CMK (cell line): ENCODE measurements at regions not wholly inside any gene's neighbourhood (a gene's known extent, or its start where the extent isn't known, plus 50 kb on each side); places are given as distances from the start of the nearest gene placed in this dataset.

Experiments used
- DNase-seq: peaks from one replicate; pipeline ENCODE4 v3.0.0-alpha.2; 2010; ENCODE audit warnings: low read depth

- no peak for DNase-seq
Observed at GRCh38 chr9:28332648-28333047, 759.4 kb upstream of the C9orf72 start.

DNA sequence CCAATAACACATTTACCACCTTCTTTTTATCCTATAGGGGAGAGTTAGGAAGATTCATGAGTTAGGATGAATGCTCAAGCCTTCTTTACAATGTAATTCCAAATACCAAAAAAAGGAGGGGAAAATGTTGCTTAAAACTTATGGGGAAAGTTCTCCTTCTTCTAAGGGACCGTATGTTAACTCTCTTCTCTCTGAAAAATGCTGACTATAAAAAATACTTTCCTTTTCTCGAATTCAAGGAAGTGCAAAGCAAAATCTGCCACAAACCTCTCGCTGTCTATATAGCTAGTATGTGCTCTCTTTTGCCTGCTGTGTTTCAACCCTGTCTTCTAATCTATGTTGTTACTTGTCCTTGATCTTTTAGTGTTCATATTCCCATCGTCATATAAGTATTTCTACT lies 768.6 kb upstream of the C9orf72 start:
- DNase-seq: no peak

GRCh38 chr9:28342815-28343338 lies 769.6 kb upstream of the C9orf72 start:
- no peak for DNase-seq

GRCh38 chr9:28363151-28363562 lies 789.9 kb upstream of the C9orf72 start:
- no peak for DNase-seq

GRCh38 chr9:28365020-28365640 lies 791.8 kb upstream of the C9orf72 start:
- DNase-seq: no peak

DNA sequence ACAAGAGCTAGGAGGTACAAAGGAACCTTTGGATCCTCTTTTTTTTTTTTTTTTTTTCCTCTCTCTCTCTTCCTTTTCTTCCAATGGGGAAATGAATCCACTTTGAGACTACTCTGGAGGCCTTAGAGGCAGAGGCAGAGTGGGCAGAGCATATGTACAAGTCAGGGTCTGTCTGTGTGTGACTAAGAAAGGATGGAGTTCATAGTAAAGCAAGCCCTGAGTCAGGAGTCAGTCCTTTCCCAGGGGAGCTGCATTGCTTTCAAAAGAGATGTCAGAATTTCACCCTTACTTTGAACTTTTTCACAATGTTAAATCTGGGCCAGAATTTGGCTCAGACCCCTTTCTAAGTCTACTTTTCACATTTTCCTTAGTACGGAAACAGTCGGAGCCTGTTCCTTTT lies 792.4 kb upstream of the C9orf72 start:
- DNase-seq: no peak

GRCh38 chr9:28378231-28378630 lies 805.0 kb upstream of the C9orf72 start:
- DNase-seq: no peak

DNA sequence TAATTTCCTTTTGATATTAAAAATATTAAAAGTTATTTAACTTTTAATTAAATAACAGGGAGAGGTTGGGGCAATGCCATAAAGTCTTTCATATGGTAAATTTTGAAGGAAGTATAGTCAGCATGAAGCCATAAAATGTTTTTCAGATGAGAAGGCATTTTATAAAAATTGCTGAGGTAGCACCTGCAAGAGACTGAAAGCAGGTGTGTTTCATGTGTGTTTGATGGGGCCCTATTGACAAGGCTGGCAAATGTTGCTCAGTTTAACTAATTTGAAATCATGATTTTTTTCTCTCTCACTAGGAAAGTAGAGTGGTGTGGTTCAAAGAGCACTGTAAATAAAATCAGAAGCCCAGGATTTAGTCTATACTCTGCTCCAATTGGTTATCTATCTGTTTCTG lies 805.8 kb upstream of the C9orf72 start:
- DNase-seq: no peak

- DNase-seq: no peak
Observed at GRCh38 chr9:28389411-28389810, 816.1 kb upstream of the C9orf72 start.

GRCh38 chr9:28394774-28395173 lies 821.5 kb upstream of the C9orf72 start:
- DNase-seq: no peak

GRCh38 chr9:28396058-28396457 lies 822.8 kb upstream of the C9orf72 start:
- DNase-seq: no peak

- no peak for DNase-seq
Observed at GRCh38 chr9:28407351-28407750, 834.1 kb upstream of the C9orf72 start.

GRCh38 chr9:28409919-28410318 lies 836.6 kb upstream of the C9orf72 start:
- no peak for DNase-seq

DNA sequence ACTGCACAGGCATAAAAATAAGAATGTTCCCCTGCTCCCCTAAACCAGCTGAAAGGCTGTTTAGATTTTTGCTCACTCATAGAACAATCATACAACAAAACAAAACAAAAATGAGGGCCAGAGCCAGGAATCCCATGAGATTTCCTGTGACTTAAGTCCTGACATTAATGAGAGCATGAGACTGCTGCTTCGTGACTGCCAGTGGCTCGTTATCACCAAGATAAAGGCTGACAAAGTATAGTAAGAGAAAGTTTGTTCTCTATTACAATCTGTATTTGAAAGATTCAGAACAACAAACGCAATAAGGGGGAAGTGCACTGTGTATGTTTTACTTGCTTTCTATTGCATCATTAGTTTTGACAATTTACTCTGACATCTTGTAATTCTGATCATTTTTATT lies 837.1 kb upstream of the C9orf72 start:
- no peak for DNase-seq

GRCh38 chr9:28413471-28413870 lies 840.2 kb upstream of the C9orf72 start:
- DNase-seq: no peak

GRCh38 chr9:28423255-28423654 lies 850.0 kb upstream of the C9orf72 start:
- no peak for DNase-seq

- no peak for DNase-seq
Observed at GRCh38 chr9:28435456-28435855, 862.2 kb upstream of the C9orf72 start.

- no peak for DNase-seq
Observed at GRCh38 chr9:28439688-28440087, 866.4 kb upstream of the C9orf72 start.

DNA sequence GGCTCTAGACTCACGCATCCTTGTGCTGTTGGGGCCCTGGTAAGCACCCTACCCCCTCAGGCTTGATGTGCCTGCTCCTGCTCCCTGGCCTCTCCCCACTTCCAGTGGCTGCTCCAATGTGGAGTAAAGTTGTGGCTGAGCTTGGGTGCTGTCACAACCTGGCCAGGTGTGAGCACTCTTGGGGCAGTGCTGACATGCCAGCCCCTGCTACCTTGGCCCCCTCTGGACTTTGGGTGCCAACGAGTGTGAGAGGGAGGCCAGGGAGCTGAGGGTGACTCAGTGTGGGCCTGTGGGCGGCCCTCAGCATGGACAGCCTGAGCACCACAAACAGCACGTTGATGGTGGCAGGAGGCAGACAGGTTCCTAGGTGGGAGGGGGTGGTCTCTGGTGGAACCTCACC lies 870.2 kb upstream of the C9orf72 start:
- DNase-seq: no peak

DNA sequence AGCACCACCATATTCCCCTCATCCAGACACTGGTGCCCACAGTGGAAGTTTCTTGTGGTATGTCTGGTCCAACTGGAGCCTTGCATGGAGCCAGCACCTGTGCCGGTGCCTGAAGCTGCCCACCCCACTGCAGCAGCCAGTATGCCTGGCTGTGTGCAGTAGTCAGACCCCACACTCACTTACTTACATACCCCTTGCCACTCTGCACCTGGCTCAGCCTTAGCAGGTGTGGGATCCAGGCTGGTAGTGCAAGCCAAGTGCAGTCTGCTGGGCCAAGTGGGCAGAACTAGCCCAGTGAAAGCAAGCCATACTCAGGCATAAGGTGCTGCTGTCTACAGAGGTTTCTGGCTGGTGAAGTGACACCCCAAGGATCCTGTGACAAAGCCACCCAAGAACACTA lies 871.4 kb upstream of the C9orf72 start:
- no peak for DNase-seq

DNA sequence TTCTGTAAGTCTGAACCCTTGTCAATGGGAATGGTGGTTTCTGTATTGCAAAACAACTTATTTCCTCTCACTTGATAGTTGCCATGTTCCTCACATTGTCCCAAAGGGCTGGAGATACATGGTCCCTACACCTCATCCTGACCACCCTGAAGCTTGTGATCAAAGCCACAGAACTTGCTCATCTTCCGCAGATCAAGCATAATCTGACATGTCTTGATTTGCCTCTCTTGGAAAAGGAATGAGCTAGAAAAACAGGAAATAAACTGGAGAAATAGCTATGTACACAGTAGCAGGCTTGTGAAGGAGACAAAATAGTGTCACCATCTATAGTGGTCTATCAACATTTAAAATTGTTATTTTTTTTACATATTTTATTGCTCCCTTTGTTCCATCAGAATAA lies 871.9 kb upstream of the C9orf72 start:
- no peak for DNase-seq

GRCh38 chr9:28453918-28454317 lies 880.6 kb upstream of the C9orf72 start:
- no peak for DNase-seq

DNA sequence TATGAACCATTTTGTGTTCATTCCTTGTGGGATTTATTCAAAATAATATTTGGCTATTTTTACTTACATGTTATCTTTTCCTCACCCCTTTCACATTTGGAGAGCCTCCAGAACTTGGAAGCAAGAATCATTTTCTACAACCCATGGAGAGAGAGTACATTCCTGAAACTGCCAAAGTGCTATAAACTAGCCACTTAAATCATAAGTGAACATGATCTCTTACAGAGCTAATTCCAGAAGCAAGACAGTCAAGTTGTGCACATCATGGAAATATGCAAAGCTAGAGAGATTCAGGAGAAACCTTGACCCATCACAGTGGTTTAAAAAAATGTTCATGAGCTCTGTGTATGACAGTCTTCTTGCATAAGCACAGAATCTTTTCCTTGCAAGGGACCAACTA lies 883.6 kb upstream of the C9orf72 start:
- DNase-seq: no peak

DNA sequence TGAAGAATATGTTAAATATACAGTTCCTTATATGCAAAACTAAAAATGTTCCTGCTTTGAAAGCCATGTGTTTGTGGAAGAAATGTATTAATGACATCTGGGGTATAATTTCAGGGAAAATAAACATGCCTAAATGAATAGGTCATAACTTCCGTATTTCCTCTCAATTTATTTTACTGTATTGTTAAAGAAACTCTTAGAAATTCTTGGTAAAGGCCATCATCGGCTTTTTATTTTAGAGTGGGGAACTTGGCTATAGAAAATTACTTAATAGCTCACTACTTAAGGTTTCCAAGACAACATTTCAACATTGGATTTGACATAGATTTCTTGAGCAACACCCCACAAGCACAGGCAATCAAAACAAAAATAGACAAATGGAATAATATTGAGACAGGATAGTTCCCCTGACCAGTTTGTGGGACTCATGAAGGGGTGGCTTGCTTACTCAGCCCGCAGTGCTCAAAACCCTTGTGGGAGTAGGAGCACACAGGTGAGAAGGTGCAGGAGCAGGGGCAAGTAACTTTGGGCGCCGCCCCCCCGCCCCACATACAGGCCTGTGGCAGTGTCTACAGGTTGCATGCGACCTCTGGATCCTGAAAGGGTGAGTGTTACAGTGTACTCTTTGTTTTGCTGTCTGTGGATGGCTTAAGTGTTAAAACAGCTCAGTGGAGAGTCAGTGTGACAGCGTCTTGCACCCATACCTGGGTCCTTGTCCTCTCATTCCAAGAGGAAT lies 891.4 kb upstream of the C9orf72 start:
- DNase-seq: no peak
